DMS 273 treated with DMSO at 0.1 percent for 48 hours (cell line): ENCODE measurements at regions not wholly inside any gene's neighbourhood (a gene's known extent, or its start where the extent isn't known, plus 50 kb on each side); places are given as distances from the start of the nearest gene placed in this dataset.

ENCODE experiments used
- DNase-seq: peaks from one replicate; lab custom pipeline; 2025; lab: John Stamatoyannopoulos, UW

DNA sequence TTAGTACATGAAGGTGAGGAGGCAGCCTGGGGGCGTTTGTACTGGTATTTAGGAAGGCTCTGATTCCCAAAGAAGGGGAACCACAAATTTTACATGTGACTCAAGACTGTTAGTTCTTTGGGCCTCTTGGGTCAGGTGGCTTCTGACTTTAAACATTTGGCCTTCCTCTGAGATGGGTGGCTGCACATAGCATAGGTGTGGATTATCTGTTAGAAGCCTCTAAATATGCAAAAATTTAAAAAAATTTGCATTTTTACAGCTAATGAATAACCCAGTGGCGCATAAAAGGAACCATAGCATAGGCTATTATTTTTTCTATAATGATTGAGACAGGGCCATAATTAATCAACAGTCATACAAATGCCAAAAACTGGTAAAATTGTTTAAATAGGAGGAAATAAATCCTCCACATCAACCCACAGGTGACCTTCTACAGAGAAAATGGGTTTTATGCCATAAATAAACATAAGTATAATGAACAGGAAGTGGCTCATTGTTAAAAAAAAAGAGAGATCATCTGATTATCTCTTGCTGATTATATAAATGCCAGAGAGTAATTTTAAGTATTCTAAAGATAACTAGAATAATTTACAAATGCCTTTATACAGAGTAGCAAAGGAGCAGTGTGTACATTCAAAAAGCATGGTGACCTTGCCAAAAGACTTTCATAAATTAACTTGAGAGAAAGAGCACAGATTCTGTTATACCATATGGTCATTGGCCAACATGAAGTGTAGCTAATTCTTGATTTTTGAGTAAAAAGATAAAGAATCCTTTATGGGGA lies 284.2 kb upstream of the ATP2B1 start:
- DNase-seq, result no peak

GRCh38 chr12:89991807-89992590 lies 283.4 kb upstream of the ATP2B1 start:
- no peak for DNase-seq

DNA sequence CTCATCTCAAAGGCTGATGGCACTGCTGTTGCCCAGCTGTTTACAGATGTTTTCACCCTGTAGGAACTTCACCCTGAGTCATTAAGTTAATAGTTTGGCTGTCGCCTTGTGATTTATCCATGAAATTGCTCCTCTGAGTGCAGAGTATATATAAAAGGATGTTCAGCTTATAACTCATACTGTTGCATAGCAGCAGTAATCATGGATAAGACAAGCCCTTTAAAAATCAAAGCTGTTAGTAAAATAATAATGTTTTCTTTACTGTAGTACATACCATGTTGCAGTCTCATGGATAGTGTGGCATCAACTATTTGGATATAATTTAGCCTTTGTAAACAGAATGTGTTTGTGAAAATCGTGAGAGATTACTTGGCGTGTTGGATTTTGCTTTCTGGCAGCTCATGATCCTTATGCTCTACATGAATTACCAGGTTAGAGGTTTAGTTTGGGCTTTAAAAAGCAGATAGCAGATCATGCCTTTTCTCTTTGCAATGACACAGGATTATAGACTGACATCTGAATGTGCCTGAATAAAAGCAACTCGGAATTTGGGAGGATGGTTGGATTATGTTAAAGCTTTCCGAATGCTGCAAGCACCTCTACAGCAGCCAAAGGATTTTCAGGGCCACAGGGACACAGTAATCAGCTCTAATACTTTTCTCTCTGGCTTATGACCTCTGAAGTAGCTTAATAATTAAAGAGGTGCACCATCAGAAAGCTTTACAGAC lies 279.7 kb upstream of the ATP2B1 start:
- no peak for DNase-seq

GRCh38 chr12:89985935-89986334 lies 277.3 kb upstream of the ATP2B1 start:
- no peak for DNase-seq

DNA sequence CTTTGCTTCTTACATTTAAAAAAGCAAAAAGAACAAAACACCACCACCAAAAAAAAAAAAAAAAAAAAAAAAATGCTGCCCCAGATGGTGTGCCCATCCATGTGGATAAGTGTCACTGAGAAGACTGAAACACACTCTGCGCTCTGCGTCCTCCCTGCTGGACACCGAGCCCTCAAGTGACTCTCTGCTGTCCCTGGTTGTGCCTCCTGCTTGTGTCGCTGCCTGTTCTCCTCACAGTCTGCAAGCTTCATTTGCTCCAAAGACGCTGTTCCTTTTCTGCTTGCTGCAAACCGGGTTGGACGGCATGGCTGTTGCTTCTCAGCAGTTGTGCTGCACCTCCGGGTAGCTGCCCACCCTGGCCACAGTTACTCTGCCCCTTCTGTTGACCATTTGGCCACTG lies 276.2 kb upstream of the ATP2B1 start:
- no peak for DNase-seq

DNA sequence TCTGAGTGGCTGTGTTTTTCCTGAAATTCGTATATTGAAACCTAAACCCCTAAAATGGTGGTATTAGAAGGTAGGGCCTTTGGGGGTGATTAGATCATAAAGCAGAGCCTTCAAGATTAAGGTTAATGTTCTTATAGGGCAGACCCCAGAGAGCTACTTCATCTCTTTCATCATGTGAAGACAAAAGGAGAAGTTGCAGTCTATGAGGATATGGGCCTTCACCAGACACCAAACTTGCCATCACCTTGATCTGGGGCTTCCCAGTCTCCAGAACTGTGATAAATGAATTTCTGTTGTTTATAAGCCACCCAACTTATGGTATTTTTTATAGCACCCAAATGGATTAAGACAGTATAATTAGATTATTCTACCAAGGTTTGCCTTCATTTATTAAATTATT lies 275.0 kb upstream of the ATP2B1 start:
- DNase-seq, result no peak

DNA sequence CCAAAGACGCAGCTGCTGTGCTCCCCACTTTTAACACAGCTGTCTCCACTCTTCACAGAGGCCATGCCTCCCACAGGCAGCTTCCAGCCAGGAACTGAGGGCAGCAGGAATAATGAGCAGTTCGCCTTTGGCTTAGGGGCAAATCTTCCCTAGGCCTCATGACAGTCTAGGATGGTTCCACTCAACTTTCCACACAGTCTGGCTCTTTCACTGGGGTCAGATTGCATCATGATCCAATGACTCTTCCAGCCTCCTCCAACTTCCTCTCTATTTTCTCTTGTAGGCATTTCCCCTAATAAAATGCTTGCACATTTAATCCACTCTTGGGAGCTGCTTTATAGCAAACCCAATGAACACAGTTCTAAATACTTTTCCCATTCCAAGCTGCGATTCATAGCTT lies 271.6 kb upstream of the ATP2B1 start:
- DNase-seq, result no peak

DNA sequence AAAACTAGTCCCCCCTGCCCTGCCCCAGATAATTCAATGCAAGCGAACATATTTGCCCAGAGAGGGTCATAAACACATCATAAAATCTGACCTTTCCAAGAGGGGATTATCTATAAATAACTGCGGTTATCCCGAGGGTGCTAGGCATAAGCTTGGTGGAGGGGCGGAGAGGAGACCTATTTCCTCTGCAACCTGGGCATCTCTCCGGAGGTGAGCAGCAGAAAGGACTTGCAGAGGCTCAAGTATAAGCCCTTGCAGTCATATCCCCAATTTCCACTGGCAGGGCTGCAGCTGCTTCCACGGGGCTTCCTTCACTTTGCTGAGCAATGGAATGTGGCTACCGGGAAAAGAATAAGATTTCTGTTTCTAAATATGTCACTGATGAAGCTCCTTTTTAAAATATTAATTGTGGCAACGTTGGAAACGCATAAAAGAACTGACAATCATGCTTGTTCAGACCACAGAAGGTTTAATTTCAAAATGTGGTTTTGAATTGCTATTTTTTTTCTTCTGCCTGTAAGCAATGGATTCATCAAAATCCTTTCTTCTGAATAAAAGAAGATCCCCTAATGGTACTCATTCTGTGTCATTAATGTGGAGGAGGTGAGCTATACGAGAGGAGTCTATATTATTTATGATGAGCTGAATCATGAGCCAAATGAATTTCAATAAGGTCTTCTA lies 268.9 kb upstream of the ATP2B1 start:
- no peak for DNase-seq

DNA sequence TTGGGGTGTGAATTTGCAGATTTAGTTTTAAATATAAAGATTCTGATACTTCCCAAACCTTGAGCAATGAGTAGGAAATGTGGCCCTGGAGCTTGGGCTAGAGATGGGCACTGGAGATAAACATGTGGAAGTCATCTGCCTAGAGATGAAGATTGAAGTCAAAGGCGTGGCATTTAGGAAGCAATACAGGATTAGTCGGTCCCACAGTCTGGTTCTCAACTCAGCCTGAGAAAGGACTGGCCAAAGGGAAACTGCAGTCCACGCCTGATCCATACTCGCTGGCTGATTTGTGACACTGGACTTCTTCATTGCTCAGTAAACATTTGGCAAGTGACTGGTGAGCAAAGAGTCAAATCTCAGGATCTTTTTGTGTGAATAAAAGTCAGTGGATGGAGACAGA lies 268.2 kb upstream of the ATP2B1 start:
- no peak for DNase-seq

- DNase-seq, result no peak
These were observed 266.9 kb upstream of the ATP2B1 start for GRCh38 chr12:89975574-89975973.

DNA sequence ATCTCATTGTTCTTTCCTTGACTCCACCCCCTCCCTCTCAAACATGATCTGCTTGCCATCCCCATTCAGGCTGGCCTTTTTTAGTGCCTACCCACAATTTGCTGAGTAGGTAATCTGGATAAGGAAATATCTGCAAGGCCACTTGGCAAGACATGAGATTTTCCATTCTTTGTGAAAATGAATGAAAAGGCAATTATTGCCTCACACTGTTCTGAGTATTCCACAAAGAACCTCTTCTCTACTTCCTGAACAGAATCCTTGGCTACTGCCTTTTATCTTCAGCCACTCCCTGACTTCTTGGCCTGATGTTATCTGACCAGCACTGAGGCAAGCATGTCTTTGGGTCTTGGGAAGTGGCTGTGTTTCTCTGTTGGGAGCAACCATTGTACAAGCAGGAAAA lies 263.2 kb upstream of the ATP2B1 start:
- DNase-seq, result no peak

- no peak for DNase-seq
These were observed 262.1 kb upstream of the ATP2B1 start for GRCh38 chr12:89970722-89971121.

- no peak for DNase-seq
These were observed 260.5 kb upstream of the ATP2B1 start for GRCh38 chr12:89969093-89969492.

- DNase-seq, result no peak
These were observed 259.6 kb upstream of the ATP2B1 start for GRCh38 chr12:89968151-89968700.

- DNase-seq, result no peak
These were observed 258.0 kb upstream of the ATP2B1 start for GRCh38 chr12:89966495-89967240.

GRCh38 chr12:89965993-89966392 lies 257.4 kb upstream of the ATP2B1 start:
- no peak for DNase-seq

- no peak for DNase-seq
These were observed 254.0 kb upstream of the ATP2B1 start for GRCh38 chr12:89962648-89963047.

GRCh38 chr12:89960607-89961394 lies 252.2 kb upstream of the ATP2B1 start:
- DNase-seq, result no peak

DNA sequence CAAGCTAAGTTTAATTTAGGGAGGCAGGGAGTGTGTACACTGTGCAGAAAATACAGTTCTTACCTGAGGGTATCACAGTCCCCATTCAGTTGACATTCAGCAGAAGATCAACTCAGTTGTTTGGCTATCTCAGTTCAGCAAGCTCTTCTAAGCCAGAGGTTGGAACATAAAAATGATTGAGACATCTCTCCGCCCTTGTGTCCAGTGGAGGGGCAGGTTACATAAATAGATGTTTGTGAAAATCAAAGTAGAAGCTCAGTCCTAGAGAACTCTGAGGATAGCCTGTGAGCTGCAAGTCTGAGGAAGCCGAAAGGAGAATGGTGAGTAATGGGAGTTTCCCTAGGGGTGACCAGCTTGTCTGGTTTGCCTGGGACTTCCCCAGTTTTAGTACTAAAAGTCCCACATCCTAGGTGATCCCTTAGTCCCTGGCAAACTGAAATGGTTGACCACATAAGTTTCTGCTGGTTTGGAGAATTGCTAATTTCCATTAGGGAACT lies 251.4 kb upstream of the ATP2B1 start:
- no peak for DNase-seq

GRCh38 chr12:89959179-89959578 lies 250.5 kb upstream of the ATP2B1 start:
- DNase-seq, result no peak
